Heart left ventricle (tissue), 16 donors: ENCODE measurements at regions not wholly inside any gene's neighbourhood (a gene's known extent, or its start where the extent isn't known, plus 50 kb on each side); places are given as distances from the start of the nearest gene placed in this dataset.

ENCODE experiments used
- ATAC-seq, 4 donors: fragments of 200-7000 bp; cut with Tn5 transposase; one replicate each; pipeline ENCODE4 v1.9.1; 2020 to 2022; ENCODE audit warnings: moderate library complexity in 4 of 4, mild to moderate bottlenecking in 3 of 4, moderate number of reproducible peaks in 1 of 4
- DNase-seq, 5 donors: peaks; one replicate each; pipeline ENCODE4 v3.0.0-alpha.2; 2020
- H3K27ac ChIP-seq, 12 donors: fragments of 200-600 bp; sonication (generic) in 4 of 12; one replicate each; pipeline versions ENCODE4 v1.5.0 to v1.8.0; 2016 to 2022; ENCODE audit warnings: mild to moderate bottlenecking in 2 of 12
- H3K27me3 ChIP-seq, 9 donors: fragments of 200-600 bp; sonication (generic) in 2 of 9; one replicate each; pipeline versions ENCODE4 v1.5.1 to v1.8.0; 2016 to 2022; ENCODE audit warnings: mild to moderate bottlenecking in 3 of 9
- H3K36me3 ChIP-seq, 9 donors: fragments of 200-600 bp; sonication (generic) in 2 of 9; one replicate each; pipeline versions ENCODE4 v1.5.0 to v1.8.0; 2018 to 2022; ENCODE audit warnings: mild to moderate bottlenecking in 2 of 9
- H3K4me1 ChIP-seq, 12 donors: fragments of 200-600 bp; sonication (generic) in 4 of 12; one replicate each; pipeline versions ENCODE4 v1.5.0 to v1.8.0; 2016 to 2022; ENCODE audit warnings: mild to moderate bottlenecking in 3 of 12
- H3K4me3 ChIP-seq, 12 donors: fragments of 200-600 bp; sonication (generic) in 4 of 12; one replicate each; pipeline versions ENCODE4 v1.5.0 to v1.8.0; 2017 to 2022; ENCODE audit warnings: mild to moderate bottlenecking in 9 of 12, moderate library complexity in 4 of 12
- H3K9me3 ChIP-seq, 12 donors: fragments of 200-600 bp; sonication (generic) in 4 of 12; one replicate each; pipeline versions ENCODE4 v1.5.0 to v1.8.0; 2016 to 2022; ENCODE audit warnings: mild to moderate bottlenecking in 1 of 12
- CTCF ChIP-seq, 12 donors: fragments of 200-600 bp; sonication (generic) in 4 of 12; IDR thresholded peaks; one replicate each; pipeline versions ENCODE4 v1.5.0 to v1.8.0; 2018 to 2022; ENCODE audit warnings: antibody characterized with exemption in 12 of 12, mild to moderate bottlenecking in 5 of 12
- POLR2A ChIP-seq, 2 donors: fragments of 450-650 bp; IDR thresholded peaks; one replicate each; pipeline ENCODE4 v1.6.1; 2017; ENCODE audit warnings: antibody characterized with exemption in 2 of 2, mild to moderate bottlenecking in 2 of 2, moderate library complexity in 2 of 2
- WGBS, 4 donors: extraction: QIAGEN DNeasy Blood & Tissue Kit in 2 of 4; methylation state at CpG; one replicate each; pipeline versions ENCODE4 v1.1.5 to v1.1.7; 2013 to 2018; 5-methylcytosine and 5-hydroxymethylcytosine counted together
- intact Hi-C, 10 donors: fragments of 100-400 bp; cut with DNase I; formaldehyde crosslinking; loops; one replicate each; pipeline versions ENCODE4 v1.11.1 to v1.14.2; 2022
- donor health status: ischemic (EF 13 %, LVEDD 7.1; RV severe dilation, severe dysfunction).
- donor health status: healthy with polysubstance abuse.
- donor health status: DM: no; HTN: yes; CAD: no.
- donor health status: DM: no; HTN: no; CAD: no.
- donor health status: ischemic (EF 25% LVEDD 6.9; RV normal size, moderate dysfunction).
- donor health status: ischemic (EF 25% LVEDD 5.7; RV mildly dilated, moderate dysfunction).
- donor health status: healthy.
- donor health status: DM: yes; HTN: yes; CAD: no.
- donor health status: ischemic (EF 35%, LVEDD 5.7; RV mildly dilated, moderate dysfunction).
- donor health status: nonischemic (EF 11% LVEDD 7.7; RV severe dilation, severe dysfunction).
- donor health status: DM: yes; HTN: yes; CAD: no.
- donor health status: PGD.
- donor health status: ischemic (EF 29% LVEDD 5.4; RV normal size, mild dysfunction).
- donor health status: nonischemic (EF 23%, LVEDD 6.1; RV moderate dilation, normal function).

GRCh38 chrX:28042260-28042659 lies 61.0 kb upstream of the DCAF8L1 start:
- Histone ChIP-seq H3K4me3 (no peak overlapping the region), H3K27ac (no peak overlapping the region), H3K36me3 (no peaks in the 10 kb centered on the region), H3K9me3 (peaks cover 0 to 6% (median 0%) of the 10 kb centered on the region in 12 donors), H3K27me3 (no peaks in the 10 kb centered on the region), H3K4me1 (no peaks in the 10 kb centered on the region)
- WGBS, 4 donors: 83 to 94% (median 90%) methylated on average over 16 of the region's 16 CpGs
- DNase-seq (no peak), ATAC-seq (no peak)
- no peak for TF ChIP-seq CTCF (IDR thresholded peaks at IDR 0.05)
- no peak for TF ChIP-seq POLR2A (IDR thresholded peaks at IDR 0.05)
- intact Hi-C loops: no loop called here

- no peak for TF ChIP-seq CTCF (IDR thresholded peaks at IDR 0.05)
- TF ChIP-seq POLR2A (IDR thresholded peaks at IDR 0.05): no peak
- Histone ChIP-seq H3K9me3 (peaks cover 0 to 6% (median 0%) of the 10 kb centered on the region in 12 donors), H3K27me3 (no peaks in the 10 kb centered on the region), H3K36me3 (no peaks in the 10 kb centered on the region), H3K4me3 (no peak overlapping the region), H3K27ac (no peak overlapping the region), H3K4me1 (no peaks in the 10 kb centered on the region)
- no peak for ATAC-seq
- WGBS, 4 donors: 75 to 93% (median 86%) methylated on average over 8 of the region's 8 CpGs
- intact Hi-C loops: no loop called here
- DNase-seq: no peak
These were observed 58.0 kb upstream of the DCAF8L1 start for GRCh38 chrX:28039258-28039657.
